ENCODE measurements at regions not wholly inside any gene's neighbourhood (a gene's known extent, or its start where the extent isn't known, plus 50 kb on each side); places are given as distances from the start of the nearest gene placed in this dataset.

GRCh38 chr2:143830476-143830875, 689.4 kb downstream of the ZEB2 start:
- H3K27me3 ChIP-seq (ENCODE audit: control insufficient read depth in 2 of 2, insufficient read depth in 2 of 2, low read length in 2 of 2): no peaks in the 10 kb centered on the region; a peak in 1 of 5 replicates
- no peaks in the 10 kb centered on the region for H3K9me3 ChIP-seq (replicated peaks; ENCODE audit: control insufficient read depth, insufficient read depth, low read depth, low read length)
- H3K79me2 ChIP-seq (ENCODE audit: control insufficient read depth, insufficient read depth, low read length): no peaks in the 10 kb centered on the region
- H4K20me1 ChIP-seq (replicated peaks; ENCODE audit: control insufficient read depth, insufficient read depth, low read length): no peaks in the 10 kb centered on the region
- no peak overlapping the region for H3K27ac ChIP-seq (ENCODE audit: extremely low read depth, low read depth, low read length)
- no peak overlapping the region for H3K4me3 ChIP-seq
- in situ Hi-C loops (cut with MboI): no loop called here
- intact Hi-C loops (cut with micrococcal nuclease): no loop called here
- ATAC-seq (no peak), FAIRE-seq (no peak), DNase-seq (ENCODE audit: extremely low read depth in 1 of 4, low spot score in 3 of 4) (no peak)
- H3K9me1 ChIP-seq (ENCODE audit: control insufficient read depth, insufficient read depth, low read length): no peaks in the 10 kb centered on the region
- no peak overlapping the region for H2AFZ ChIP-seq (ENCODE audit: low read depth, low read length)
- H3K9ac ChIP-seq (ENCODE audit: insufficient read depth in 1 of 2, low read depth in 2 of 2, low read length in 2 of 2): no peak overlapping the region
- no peaks in the 10 kb centered on the region for H3K36me3 ChIP-seq (ENCODE audit: control insufficient read depth, insufficient read depth, low read length)
- no TSS peak for BruUV-seq (replicated peaks)
- POLR2A ChIA-PET: no interaction called here
- CTCF ChIA-PET (ENCODE audit: low intra/inter-chr PET ratio): no interaction called here
- no peak overlapping the region for H3K4me2 ChIP-seq (ENCODE audit: insufficient read depth, low read length)
- H3K4me1 ChIP-seq (replicated peaks in 1 of 2; ENCODE audit: control insufficient read depth in 2 of 2, insufficient read depth in 2 of 2, low read length in 2 of 2): no peaks in the 10 kb centered on the region
- TF ChIP-seq ERF (CRISPR knock-in tag; IDR thresholded peaks at IDR 0.05): no peak
- TF ChIP-seq ASH1L (IDR thresholded peaks at IDR 0.05; ENCODE audit: borderline replicate concordance, low read depth, partially characterized antibody): no peak
- TF ChIP-seq ZNF655 (CRISPR knock-in tag; IDR thresholded peaks at IDR 0.05): no peak
- TF ChIP-seq ZNF12 (CRISPR knock-in tag; IDR thresholded peaks at IDR 0.05): no peak
- no peak for TF ChIP-seq ZBTB33 (CRISPR knock-in tag; IDR thresholded peaks at IDR 0.05)
- TF ChIP-seq ZC3H8 (IDR thresholded peaks at IDR 0.05): no peak
- TF ChIP-seq RREB1 (CRISPR knock-in tag; IDR thresholded peaks at IDR 0.05): no peak
- no peak for TF ChIP-seq ZEB2 (IDR thresholded peaks at IDR 0.05)
- TF ChIP-seq TFE3 (CRISPR knock-in tag; IDR thresholded peaks at IDR 0.05): no peak
- TF ChIP-seq EWSR1 (IDR thresholded peaks at IDR 0.05; ENCODE audit: borderline replicate concordance, low read depth, partially characterized antibody): no peak
- no peak for TF ChIP-seq POLR3A (IDR thresholded peaks at IDR 0.05; ENCODE audit: borderline replicate concordance, extremely low read depth, insufficient read depth, insufficient read length)
- TF ChIP-seq FOXJ2 (tag; IDR thresholded peaks at IDR 0.05): no peak
- TF ChIP-seq SMARCA4 (IDR thresholded peaks at IDR 0.05): no peak
